ENCODE measurements at regions not wholly inside any gene's neighbourhood (a gene's known extent, or its start where the extent isn't known, plus 50 kb on each side); places are given as distances from the start of the nearest gene placed in this dataset.

DNA sequence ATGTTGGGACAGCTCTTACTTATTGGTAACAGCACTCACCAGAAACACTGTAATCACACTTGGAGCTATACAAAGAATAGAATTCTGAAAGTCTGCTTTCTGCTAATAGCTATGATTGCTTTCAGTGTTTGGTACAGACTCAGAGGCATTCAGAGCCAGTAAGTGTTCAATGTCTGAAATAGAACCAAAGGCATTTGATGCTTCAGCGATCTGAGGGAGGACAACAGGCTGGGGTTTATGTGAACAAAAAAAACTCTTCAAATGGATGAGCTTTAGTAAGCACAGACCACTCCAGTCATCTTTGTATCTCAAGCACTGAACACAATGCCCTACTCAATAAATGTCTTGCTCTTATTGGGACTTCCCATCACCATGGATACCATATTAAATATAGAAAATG lies 322.8 kb upstream of the GRM3 start:
- DNase-seq (ENCODE audit: low spot score in 2 of 2): no peak
- H3K27ac ChIP-seq: no peak overlapping the region
- no peaks in the 10 kb centered on the region for H3K4me1 ChIP-seq
- no peak overlapping the region for H3K4me3 ChIP-seq
- H3K27me3 ChIP-seq: no peaks in the 10 kb centered on the region
- no peaks in the 10 kb centered on the region for H3K9me3 ChIP-seq
- TF ChIP-seq POLR2AphosphoS5 (IDR thresholded peaks at IDR 0.05) (no peak), POLR2A (IDR thresholded peaks at IDR 0.05) (no peak), EP300 (IDR thresholded peaks at IDR 0.05) (no peak)
- TF ChIP-seq, protein P1, sequence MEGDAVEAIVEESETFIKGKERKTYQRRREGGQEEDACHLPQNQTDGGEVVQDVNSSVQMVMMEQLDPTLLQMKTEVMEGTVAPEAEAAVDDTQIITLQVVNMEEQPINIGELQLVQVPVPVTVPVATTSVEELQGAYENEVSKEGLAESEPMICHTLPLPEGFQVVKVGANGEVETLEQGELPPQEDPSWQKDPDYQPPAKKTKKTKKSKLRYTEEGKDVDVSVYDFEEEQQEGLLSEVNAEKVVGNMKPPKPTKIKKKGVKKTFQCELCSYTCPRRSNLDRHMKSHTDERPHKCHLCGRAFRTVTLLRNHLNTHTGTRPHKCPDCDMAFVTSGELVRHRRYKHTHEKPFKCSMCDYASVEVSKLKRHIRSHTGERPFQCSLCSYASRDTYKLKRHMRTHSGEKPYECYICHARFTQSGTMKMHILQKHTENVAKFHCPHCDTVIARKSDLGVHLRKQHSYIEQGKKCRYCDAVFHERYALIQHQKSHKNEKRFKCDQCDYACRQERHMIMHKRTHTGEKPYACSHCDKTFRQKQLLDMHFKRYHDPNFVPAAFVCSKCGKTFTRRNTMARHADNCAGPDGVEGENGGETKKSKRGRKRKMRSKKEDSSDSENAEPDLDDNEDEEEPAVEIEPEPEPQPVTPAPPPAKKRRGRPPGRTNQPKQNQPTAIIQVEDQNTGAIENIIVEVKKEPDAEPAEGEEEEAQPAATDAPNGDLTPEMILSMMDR (IDR thresholded peaks at IDR 0.05): no peak
- H3K36me3 ChIP-seq: no peaks in the 10 kb centered on the region
- WGBS: 100% methylated on average over 1 of the region's 1 CpG

DNA sequence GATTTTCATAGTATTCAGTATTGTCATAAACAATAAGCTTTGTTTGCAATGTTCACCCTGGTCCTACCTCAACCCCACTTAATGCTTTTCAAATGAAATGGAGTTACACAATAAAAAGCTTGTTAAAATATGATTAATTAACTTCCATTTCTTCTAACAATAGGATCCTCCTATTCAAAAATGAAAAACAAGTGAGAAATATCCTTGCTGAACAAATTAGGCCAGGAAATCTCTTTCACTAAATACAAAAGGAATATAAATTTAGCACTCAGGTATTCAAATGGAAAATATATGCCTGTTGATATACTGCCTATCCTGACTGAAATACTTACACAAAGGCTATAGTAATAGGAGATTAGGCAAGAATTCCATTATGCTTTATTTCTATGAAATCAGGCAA lies 323.4 kb upstream of the GRM3 start:
- no peaks in the 10 kb centered on the region for H3K9me3 ChIP-seq
- TF ChIP-seq POLR2AphosphoS5 (IDR thresholded peaks at IDR 0.05): no peak
- no peak for TF ChIP-seq POLR2A (IDR thresholded peaks at IDR 0.05)
- TF ChIP-seq, protein P1 (IDR thresholded peaks at IDR 0.05): no peak
- TF ChIP-seq EP300 (IDR thresholded peaks at IDR 0.05): no peak
- no peaks in the 10 kb centered on the region for H3K27me3 ChIP-seq
- H3K4me1 ChIP-seq: no peaks in the 10 kb centered on the region
- H3K27ac ChIP-seq: no peak overlapping the region
- DNase-seq (ENCODE audit: low spot score in 2 of 2): no peak
- H3K36me3 ChIP-seq: no peaks in the 10 kb centered on the region
- no peak overlapping the region for H3K4me3 ChIP-seq

DNA sequence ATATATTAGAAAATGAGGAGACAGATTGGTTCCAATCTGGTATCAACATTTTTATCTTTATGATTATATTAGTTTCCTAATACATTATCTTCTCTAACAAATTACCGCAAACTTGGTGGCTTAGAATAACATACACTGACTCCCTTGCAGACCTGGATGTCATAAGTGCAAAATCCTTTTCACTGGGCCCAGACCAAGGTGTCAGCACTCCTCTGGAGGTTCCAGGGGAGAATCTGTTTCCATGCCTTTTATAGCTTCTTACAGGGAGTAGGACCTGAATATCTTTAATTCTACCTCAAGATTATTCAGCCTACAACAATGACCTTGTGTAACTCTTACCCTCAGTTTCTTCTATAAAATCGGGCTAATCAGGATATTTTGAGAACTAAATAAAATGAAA lies 329.9 kb upstream of the GRM3 start:
- Histone ChIP-seq H3K9me3 (no peaks in the 10 kb centered on the region), H3K4me3 (no peak overlapping the region), H3K27me3 (no peaks in the 10 kb centered on the region), H3K27ac (no peak overlapping the region), H3K36me3 (no peaks in the 10 kb centered on the region), H3K4me1 (no peaks in the 10 kb centered on the region)
- WGBS: 63% methylated on average over 2 of the region's 2 CpGs
- no peak for DNase-seq (ENCODE audit: low spot score in 2 of 2)
- TF ChIP-seq, protein P1 (IDR thresholded peaks at IDR 0.05): no peak
- TF ChIP-seq EP300 (IDR thresholded peaks at IDR 0.05) (no peak), POLR2AphosphoS5 (IDR thresholded peaks at IDR 0.05) (no peak), POLR2A (IDR thresholded peaks at IDR 0.05) (no peak)

DNA sequence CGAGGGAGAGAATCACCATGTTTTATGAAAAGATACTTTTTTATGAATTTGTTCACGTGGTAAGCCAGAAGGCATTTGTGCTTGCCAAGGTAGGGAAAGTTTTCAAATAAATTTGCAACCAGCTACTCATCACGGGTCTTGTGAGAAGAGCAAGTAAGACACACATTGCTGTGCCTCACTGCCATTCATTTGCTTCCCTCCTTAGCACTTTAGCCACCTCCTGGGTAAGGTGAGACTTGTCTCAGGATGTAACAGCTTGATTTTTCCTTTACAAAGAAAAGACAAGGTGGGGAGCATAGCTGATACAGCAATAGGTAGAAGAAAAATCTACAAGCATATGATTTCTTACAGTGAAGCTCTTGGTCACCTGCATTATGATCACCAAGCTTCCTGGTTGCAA lies 342.4 kb upstream of the GRM3 start:
- no peak for DNase-seq (ENCODE audit: low spot score in 2 of 2)
- no peaks in the 10 kb centered on the region for H3K9me3 ChIP-seq
- H3K27ac ChIP-seq: no peak overlapping the region
- H3K4me3 ChIP-seq: no peak overlapping the region
- H3K27me3 ChIP-seq: no peaks in the 10 kb centered on the region
- TF ChIP-seq POLR2AphosphoS5 (IDR thresholded peaks at IDR 0.05) (no peak), EP300 (IDR thresholded peaks at IDR 0.05) (no peak), POLR2A (IDR thresholded peaks at IDR 0.05) (no peak)
- TF ChIP-seq, protein P1 (IDR thresholded peaks at IDR 0.05): no peak
- WGBS: 26% methylated on average over 3 of the region's 3 CpGs
- no peaks in the 10 kb centered on the region for H3K36me3 ChIP-seq
- H3K4me1 ChIP-seq: no peaks in the 10 kb centered on the region

DNA sequence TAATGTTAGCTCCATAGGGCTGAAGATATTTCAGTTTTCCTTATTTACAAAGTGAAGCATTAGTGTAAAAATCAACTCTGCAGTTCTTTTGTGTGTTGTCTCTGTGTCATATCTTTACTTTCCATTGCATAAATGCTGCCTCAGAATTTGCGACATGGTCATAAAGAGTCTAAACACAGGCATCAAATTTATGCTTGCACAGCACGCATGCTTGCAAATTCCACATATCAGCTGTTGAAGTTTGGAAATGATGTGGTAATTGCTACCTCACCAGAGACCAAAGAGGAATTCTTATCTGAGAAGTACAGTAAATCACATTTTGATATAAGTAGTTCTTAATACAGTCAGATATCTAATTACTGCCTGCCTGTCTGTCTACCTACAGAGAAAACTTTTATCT lies 348.2 kb upstream of the GRM3 start:
- no peak for DNase-seq (ENCODE audit: low spot score in 2 of 2)
- TF ChIP-seq POLR2AphosphoS5 (IDR thresholded peaks at IDR 0.05) (no peak), EP300 (IDR thresholded peaks at IDR 0.05) (no peak), POLR2A (IDR thresholded peaks at IDR 0.05) (no peak)
- TF ChIP-seq, protein P1 (IDR thresholded peaks at IDR 0.05): no peak
- H3K27ac ChIP-seq: no peak overlapping the region
- no peaks in the 10 kb centered on the region for H3K27me3 ChIP-seq
- H3K4me3 ChIP-seq: no peak overlapping the region
- no peaks in the 10 kb centered on the region for H3K4me1 ChIP-seq
- WGBS: 36% methylated on average over 2 of the region's 2 CpGs
- H3K36me3 ChIP-seq: no peaks in the 10 kb centered on the region
- H3K9me3 ChIP-seq: no peaks in the 10 kb centered on the region
